ENCODE measurements at regions not wholly inside any gene's neighbourhood (a gene's known extent, or its start where the extent isn't known, plus 50 kb on each side); places are given as distances from the start of the nearest gene placed in this dataset.

DNA sequence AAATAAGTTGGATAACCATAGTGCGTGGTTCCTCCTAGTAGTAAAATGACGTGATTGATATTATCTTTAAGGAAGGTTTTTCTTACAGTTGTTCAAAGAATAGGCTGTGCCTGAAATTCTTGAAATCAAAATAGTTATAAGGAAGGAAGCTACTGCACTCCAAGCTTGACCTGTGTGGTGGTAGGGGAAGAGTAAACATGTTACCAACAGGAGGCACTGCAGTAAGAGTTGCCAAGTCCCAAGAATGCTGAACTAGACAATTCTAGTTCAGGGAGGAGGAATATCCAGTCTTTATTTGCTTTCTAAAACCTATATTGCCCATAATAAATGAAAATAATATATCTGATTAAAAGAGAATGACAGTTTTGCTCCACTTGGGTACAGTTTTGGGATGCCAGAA lies 764.5 kb downstream of the TMTC2 start:
- H3K9me3 ChIP-seq (ENCODE audit: control insufficient read depth, insufficient read depth, low read length) = no peaks in the 10 kb centered on the region
- in situ Hi-C loops (cut with MboI; ENCODE audit: low sequenced_read_pairs) = no loop called here
- no TSS peak for BruUV-seq (replicated peaks)
- H3K18ac ChIP-seq (ENCODE audit: low read depth, low read length) = no peak overlapping the region
- no peak overlapping the region for H3K4me2 ChIP-seq (ENCODE audit: low read depth, low read length)
- H3K36me3 ChIP-seq (ENCODE audit: control insufficient read depth, insufficient read depth, low read length) = no peaks in the 10 kb centered on the region
- no peak overlapping the region for H4K91ac ChIP-seq (ENCODE audit: insufficient read depth, low read depth, low read length)
- ChIA-PET CTCF (no interaction called here), POLR2A (ENCODE audit: unreplicated experiment) (no interaction called here)
- no peak overlapping the region for H4K8ac ChIP-seq (ENCODE audit: low read depth in 2 of 2, low read length in 2 of 2)
- no peak overlapping the region for H3K27ac ChIP-seq (ENCODE audit: insufficient read depth, low read length)
- no peaks in the 10 kb centered on the region for H3K4me1 ChIP-seq (ENCODE audit: control insufficient read depth, insufficient read depth, low read length)
- no peak overlapping the region for H2AFZ ChIP-seq (replicated peaks; ENCODE audit: low read length, poor library complexity)
- no peaks in the 10 kb centered on the region for H4K20me1 ChIP-seq (ENCODE audit: insufficient read depth, low read length)
- H2BK120ac ChIP-seq (ENCODE audit: low read depth, low read length) = no peak overlapping the region
- H3K27me3 ChIP-seq (ENCODE audit: control insufficient read depth, insufficient read depth, low read length) = no peaks in the 10 kb centered on the region
- H3K9me1 ChIP-seq (ENCODE audit: insufficient read depth, low read length) = no peaks in the 10 kb centered on the region
- no peak for ATAC-seq (ENCODE audit: low read depth)
- dilution Hi-C loops (cut with HindIII; ENCODE audit: low sequenced_read_pairs, unreplicated experiment) = no loop called here
- no peak overlapping the region for H3K14ac ChIP-seq (replicated peaks; ENCODE audit: low read depth, low read length)
- TF ChIP-seq RAD21 (IDR thresholded peaks at IDR 0.05; ENCODE audit: low read length) = no peak
- no peak for TF ChIP-seq SMC3 (IDR thresholded peaks at IDR 0.05; ENCODE audit: low read depth, low read length)
- no peak for TF ChIP-seq FOS (IDR thresholded peaks at IDR 0.05; ENCODE audit: low read depth, low read length)
- TF ChIP-seq CEBPB (IDR thresholded peaks at IDR 0.05; ENCODE audit: low read depth, low read length) = no peak
- no peak for TF ChIP-seq RFX5 (IDR thresholded peaks at IDR 0.05; ENCODE audit: low read depth, low read length)
- TF ChIP-seq, protein P1, sequence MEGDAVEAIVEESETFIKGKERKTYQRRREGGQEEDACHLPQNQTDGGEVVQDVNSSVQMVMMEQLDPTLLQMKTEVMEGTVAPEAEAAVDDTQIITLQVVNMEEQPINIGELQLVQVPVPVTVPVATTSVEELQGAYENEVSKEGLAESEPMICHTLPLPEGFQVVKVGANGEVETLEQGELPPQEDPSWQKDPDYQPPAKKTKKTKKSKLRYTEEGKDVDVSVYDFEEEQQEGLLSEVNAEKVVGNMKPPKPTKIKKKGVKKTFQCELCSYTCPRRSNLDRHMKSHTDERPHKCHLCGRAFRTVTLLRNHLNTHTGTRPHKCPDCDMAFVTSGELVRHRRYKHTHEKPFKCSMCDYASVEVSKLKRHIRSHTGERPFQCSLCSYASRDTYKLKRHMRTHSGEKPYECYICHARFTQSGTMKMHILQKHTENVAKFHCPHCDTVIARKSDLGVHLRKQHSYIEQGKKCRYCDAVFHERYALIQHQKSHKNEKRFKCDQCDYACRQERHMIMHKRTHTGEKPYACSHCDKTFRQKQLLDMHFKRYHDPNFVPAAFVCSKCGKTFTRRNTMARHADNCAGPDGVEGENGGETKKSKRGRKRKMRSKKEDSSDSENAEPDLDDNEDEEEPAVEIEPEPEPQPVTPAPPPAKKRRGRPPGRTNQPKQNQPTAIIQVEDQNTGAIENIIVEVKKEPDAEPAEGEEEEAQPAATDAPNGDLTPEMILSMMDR (conservative IDR thresholded peaks at IDR 0.05; ENCODE audit: low read depth, low read length) = no peak
- TF ChIP-seq MAFK (IDR thresholded peaks at IDR 0.05; ENCODE audit: low read depth, low read length) = no peak
- TF ChIP-seq MXI1 (IDR thresholded peaks at IDR 0.05; ENCODE audit: borderline replicate concordance, low read depth, low read length) = no peak
- TF ChIP-seq BHLHE40 (IDR thresholded peaks at IDR 0.05; ENCODE audit: low read depth, low read length) = no peak
- TF ChIP-seq, protein P2, sequence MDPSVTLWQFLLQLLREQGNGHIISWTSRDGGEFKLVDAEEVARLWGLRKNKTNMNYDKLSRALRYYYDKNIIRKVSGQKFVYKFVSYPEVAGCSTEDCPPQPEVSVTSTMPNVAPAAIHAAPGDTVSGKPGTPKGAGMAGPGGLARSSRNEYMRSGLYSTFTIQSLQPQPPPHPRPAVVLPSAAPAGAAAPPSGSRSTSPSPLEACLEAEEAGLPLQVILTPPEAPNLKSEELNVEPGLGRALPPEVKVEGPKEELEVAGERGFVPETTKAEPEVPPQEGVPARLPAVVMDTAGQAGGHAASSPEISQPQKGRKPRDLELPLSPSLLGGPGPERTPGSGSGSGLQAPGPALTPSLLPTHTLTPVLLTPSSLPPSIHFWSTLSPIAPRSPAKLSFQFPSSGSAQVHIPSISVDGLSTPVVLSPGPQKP (IDR thresholded peaks at IDR 0.05; ENCODE audit: borderline replicate concordance, low read depth, low read length) = no peak
- no peak for TF ChIP-seq POLR2A (IDR thresholded peaks at IDR 0.05; ENCODE audit: low read depth, low read length)
- TF ChIP-seq, protein P3, sequence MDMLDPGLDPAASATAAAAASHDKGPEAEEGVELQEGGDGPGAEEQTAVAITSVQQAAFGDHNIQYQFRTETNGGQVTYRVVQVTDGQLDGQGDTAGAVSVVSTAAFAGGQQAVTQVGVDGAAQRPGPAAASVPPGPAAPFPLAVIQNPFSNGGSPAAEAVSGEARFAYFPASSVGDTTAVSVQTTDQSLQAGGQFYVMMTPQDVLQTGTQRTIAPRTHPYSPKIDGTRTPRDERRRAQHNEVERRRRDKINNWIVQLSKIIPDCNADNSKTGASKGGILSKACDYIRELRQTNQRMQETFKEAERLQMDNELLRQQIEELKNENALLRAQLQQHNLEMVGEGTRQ (IDR thresholded peaks at IDR 0.05; ENCODE audit: low read depth, low read length) = no peak
- H3K56ac ChIP-seq (ENCODE audit: extremely low read depth, insufficient read depth, low read length) = no peak overlapping the region
- H2BK15ac ChIP-seq (ENCODE audit: low read depth, low read length) = no peak overlapping the region
- H3K23ac ChIP-seq (ENCODE audit: low read depth, low read length) = no peak overlapping the region
- no CpG with 5 or more reads among the region's 2 CpGs for WGBS, 2 experiments (ENCODE audit: extremely low coverage in 2 of 2, insufficient read length in 1 of 2)
- no peak overlapping the region for H2BK5ac ChIP-seq (ENCODE audit: low read depth, low read length, poor library complexity, severe bottlenecking)
- intact Hi-C loops (cut with micrococcal nuclease) = no loop called here
- no peak overlapping the region for H2AK5ac ChIP-seq (ENCODE audit: low read depth, low read length)
- no peak for DNase-seq
- H2BK20ac ChIP-seq (ENCODE audit: low read depth, low read length) = no peak overlapping the region
- H3K4ac ChIP-seq (ENCODE audit: low read depth, low read length) = no peak overlapping the region
- H3K79me1 ChIP-seq (ENCODE audit: low read depth in 1 of 2, low read length in 2 of 2) = no peaks in the 10 kb centered on the region
- no peak overlapping the region for H4K5ac ChIP-seq (ENCODE audit: low read depth, low read length)
- H2AK9ac ChIP-seq (replicated peaks; ENCODE audit: low read depth, low read length, poor library complexity) = no peak overlapping the region
- no peak overlapping the region for H3K9ac ChIP-seq (ENCODE audit: low read depth, low read length)
- no peak overlapping the region for H3K4me3 ChIP-seq (ENCODE audit: insufficient read depth, low read depth, low read length)

All from IMR-90 (cell line).